Activated CD8-positive, alpha-beta memory T cell treated with anti-CD3 and anti-CD28 coated beads for 4 hours (primary cell): ENCODE measurements at regions not wholly inside any gene's neighbourhood (a gene's known extent, or its start where the extent isn't known, plus 50 kb on each side); places are given as distances from the start of the nearest gene placed in this dataset.
"Not testable (repeated sequence)": the region's sequence is repeated elsewhere in the genome, so short reads cannot be mapped to it uniquely, and the experiment has no call there.

ENCODE experiments used
- DNase-seq, 2 donors: peaks; one replicate each; pipeline ENCODE4 v3.0.0-alpha.2; 2020; ENCODE audit warnings: low read depth in 2 of 2

- no peak for DNase-seq
Observed at GRCh38 chr11:69869311-69869939, 50.2 kb upstream of the FGF3 start.

- no peak for DNase-seq
Observed at GRCh38 chr11:69870766-69871165, 51.5 kb upstream of the FGF3 start.

DNA sequence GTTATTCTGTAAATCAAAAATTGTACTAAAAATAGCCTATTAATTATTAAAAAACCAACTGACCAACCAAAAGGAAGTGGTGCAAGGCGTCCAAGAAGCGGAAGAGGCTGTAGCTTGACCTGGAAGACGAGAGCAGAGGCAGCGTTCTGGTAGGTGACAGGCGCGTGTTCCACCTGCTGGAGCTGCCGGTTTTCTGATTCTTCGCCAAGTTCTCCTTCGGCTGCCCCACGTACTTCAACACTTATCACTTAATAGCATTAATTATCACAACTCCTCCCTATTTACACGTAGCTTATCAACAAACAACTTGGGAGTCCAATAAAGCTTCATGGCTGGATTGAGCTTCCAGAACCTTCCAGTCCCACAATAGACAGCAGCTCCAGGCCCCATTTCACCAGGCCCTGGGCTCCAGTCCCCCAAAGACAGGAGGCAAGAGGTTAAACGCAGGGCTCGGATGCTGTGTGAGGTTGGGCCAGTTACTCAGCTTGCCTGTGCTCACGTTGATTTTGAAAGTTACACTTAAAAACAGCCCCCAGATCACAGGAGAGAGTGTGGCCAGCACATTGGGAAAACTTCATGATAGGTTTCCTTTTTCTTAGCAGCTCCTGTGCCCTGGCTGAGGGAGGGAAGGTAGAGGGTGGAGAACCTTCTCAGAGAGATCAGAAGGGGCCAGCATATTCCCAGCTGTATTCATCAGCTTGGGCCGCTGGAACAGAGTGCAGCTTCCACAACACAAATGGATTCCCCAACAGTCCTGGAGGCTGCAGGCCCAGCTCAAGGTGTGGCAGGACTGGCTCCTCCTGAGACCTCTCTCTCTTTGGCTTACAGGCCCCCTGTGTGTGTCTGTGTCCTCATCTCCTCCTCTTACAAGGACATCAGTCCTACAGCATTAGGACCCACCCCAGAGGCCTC is 54.2 kb upstream of the FGF3 start:
- DNase-seq, result no peak

DNA sequence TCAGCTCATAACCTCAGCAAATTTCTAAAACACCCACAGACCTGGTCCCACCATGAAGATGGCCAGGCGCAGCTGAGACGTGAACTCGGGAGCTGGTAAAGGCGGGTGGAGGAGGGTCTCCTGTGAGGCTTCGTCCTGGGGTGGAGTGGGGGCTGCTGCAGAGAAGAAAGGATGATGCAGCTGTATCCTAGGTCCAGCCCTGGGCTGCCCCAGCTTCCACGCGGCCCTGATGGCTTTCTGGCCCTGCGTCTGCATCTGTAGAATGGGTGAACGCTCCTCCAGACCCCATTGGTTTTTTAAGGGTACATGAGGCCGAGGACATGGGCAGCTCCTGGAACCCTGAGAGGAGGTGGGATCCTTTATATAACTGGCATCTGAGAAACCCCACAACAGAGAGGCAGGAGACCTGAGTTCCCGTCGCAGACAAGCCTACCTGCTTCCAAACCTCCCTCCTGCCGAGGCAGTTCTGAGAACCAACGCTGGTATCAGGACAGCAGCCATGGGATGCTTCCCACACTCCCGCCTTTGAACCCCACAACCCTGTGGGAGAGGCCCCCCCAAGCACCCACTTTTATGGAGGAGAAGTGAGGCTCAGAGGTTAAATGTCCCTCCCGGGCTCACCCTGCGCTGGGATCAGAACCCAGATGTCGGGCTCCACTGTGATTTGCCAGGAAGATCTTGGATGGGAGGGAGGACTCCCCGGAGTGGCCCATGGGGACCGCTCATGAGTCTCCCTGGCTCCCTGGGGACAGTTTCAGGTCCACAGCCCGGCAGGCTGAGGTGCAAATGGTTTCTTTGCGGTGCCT is 55.2 kb upstream of the FGF3 start:
- no peak for DNase-seq

- DNase-seq, result no peak
Observed at GRCh38 chr11:69874984-69875624, 55.9 kb upstream of the FGF3 start.

- DNase-seq, result no peak
Observed at GRCh38 chr11:69876013-69876412, 56.8 kb upstream of the FGF3 start.

GRCh38 chr11:69877235-69877634 is 58.0 kb upstream of the FGF3 start:
- no peak for DNase-seq

GRCh38 chr11:69877704-69878103 is 58.5 kb upstream of the FGF3 start:
- not testable (repeated sequence) for DNase-seq

DNA sequence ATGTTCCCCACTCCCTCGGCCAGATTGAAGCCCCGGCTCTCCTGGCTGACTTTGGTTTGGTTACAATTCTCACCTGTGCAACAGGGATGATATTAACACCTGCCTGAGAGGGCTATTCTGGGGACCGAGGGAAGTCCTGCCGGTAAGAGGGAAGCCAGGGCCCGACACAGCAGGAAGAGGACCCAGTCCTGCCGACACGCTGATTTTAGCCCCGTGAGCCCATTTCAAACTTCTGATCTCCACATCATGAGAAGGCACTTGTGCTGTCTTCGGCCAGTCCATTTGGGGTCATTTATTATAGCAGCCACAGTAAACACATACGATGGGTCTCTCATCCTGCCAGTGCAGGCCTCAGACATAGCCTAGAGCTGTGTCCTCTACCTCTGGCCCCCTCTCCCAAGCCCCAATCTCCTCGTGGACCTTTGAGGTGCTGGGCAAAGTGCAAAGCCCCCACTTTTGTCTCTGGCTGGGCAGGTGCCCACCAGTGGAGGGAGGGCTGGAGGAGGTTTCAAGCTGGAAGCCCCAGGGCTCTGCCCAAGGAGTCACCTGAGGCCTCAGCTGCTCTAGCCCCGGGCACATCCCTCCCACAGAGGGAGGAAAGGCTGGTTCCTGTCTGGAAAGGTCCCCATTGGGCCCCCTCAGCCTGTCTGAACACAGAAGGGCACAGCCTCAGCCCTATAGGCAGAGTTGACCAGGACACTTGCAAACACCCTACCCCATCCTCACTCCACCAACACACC is 59.1 kb upstream of the FGF3 start:
- no peak for DNase-seq

- no peak for DNase-seq
Observed at GRCh38 chr11:69878927-69879728, 59.9 kb upstream of the FGF3 start.

GRCh38 chr11:69879729-69880005 is 60.5 kb upstream of the FGF3 start:
- DNase-seq, result no peak

DNA sequence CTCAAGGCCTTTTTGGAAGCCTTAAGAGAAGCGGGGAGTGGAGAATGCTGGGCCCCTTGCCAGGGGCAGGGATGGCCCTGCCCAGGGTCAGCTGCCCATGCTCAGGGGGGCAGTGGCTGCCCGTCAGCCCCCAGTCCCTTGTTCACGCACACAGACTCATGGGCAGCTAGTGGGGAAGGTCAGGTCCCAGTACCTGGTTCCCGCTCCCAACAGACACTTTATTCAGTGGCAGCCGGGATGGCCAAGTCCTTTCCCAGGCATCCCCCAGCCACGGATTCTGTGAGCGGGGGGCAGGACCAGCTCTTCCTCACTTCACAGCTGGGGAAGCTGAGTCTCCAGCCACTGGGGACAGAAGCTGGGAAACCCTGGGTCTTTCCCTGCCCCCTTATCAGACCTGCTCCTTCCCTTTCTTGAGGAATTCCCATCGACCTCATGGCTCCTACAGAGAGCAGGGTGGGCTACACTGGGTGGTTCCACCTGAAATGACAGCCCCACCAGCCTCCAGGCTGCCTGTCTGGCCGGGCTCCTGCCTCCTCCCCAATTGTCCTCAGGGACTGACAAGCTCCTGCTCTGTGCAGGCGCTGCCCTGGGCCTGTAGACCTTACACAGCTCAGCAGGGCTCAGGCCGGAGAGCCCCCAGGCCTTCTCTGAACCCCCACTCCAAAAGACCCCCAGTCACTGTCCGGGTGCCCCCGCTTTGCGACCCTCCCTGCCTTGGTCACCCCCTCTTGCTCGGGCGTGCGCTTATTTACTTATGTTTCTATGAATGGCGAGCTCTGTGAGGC is 61.0 kb upstream of the FGF3 start:
- no peak for DNase-seq

DNA sequence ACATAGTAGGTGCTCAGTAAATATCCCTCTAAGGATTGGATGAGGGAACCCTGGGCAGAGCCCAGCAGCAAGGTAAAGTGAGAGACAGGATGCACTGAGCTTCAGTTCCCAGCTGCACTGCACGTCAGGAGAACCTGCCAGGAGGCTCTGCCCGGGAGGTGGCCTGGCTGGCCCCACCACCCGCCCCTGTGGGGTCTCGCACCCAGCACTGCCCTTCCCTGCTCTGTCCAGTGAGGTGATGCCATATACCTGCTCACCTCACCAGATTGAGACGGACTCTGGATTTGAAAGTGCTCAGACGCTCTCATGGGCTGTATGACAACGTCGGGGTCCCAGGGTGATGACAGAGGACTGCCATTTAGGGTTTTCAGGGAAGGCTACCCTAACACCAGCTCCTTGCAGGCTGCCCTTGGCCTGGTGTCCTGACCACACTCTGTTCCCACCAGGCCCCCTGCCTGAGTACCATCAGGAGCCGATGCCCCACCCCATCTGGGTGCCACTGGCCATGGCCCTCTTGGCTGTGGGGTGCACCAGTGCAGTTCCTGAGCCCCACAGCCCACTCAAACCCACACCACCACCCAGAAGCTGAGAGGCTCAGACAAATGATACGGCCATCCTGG is 61.7 kb upstream of the FGF3 start:
- no peak for DNase-seq

DNA sequence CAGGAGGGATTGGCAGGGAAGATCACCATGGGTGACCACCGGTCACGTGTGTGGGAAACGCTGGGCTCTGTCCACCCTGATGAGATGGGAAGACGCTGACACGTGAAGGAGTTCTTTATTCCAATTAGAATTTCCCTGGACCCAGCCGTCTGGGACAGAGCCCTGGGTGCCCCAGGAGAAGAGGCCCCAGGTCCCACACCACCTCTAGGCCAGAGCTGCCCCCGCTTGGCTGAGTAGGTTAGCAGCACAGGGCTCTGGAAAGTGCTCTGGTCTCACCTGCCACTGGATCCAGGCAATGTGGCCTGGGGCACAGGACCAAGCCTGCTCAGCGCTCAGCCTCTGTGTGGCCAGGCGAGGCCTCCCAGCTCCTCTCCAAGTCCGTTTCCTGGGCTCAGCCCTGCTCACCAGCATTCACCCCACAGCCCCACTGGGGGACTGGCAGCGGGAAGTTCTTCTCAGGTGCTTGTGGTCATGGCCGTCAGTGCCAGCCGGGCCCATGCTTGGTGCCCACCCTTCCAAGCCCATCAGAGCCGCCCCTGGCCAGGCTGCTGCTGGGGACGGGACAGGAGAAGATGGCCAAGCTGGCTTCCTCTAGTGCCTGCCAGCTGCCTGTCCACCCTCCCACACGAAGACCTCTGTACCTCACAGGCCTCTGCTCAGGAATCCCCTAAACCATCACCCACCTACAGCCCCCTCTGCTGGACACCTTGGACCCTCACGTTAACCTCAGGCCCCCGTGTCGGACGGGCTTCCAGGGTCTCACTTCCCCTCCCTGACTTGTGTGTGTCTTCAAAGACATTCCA is 62.5 kb upstream of the FGF3 start:
- no peak for DNase-seq

DNA sequence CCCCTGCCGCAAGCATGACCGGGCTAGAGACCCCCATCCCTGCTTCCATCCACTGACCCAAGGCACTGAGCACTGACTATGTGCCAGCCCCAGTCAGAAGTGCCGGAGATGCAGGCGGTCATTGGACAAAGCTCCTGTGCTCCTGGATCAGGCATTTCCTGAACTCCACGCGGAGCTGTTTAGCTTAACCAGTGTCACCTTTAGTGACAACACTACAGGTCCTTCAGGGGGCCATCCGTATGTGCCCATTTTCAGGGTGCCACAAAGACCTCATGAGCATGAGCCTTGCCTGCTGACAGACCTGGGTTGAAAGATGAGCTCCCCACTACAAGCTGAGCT is 63.0 kb upstream of the FGF3 start:
- no peak for DNase-seq

DNA sequence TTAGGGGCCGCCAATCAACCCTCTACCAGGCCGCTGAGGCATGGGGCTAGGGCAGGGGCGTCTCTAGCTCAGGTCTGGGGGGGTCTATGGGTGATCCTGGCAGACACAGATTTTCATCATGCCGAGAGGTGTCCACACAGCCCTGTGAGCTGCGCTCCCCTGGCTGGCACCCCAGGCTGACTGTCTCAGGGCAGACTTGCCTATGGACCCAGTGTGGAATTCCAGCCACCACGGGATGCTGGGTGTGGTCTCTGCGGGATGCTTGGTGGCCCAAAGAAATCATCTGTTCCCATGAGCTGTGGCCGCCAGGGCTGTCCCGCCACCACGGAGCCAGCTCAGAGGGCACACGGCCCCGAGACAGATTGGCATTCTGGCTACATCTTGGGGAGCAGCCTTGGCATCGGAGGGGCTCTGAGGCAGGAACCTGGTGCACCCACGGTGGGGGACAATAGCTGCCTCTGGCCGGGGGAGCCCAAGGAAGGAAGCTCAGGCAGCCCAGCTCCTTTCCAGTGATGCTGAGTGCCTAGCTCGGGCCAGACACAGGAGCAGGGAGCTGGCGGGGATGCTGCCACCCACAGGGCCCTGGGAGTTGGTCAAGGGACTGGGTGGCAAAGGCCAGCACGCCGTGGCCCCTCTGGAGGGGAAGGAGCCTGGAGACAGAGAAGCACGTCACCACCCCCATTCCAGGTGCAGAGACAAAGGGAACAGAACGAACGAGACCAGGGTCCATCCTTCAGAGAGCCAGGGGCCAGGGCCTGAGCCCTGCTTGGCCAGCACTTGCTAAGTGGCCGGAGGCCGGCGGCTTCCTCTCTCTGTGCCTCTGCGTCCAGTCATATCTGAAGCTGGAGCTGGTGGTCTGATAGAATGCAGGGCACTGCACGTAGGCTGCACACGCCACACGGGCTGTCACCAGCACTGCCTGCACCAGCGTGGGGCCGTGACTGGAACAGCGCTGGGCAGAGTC is 64.4 kb upstream of the FGF3 start:
- no peak for DNase-seq

GRCh38 chr11:69884286-69884685 is 65.1 kb upstream of the FGF3 start:
- no peak for DNase-seq

DNA sequence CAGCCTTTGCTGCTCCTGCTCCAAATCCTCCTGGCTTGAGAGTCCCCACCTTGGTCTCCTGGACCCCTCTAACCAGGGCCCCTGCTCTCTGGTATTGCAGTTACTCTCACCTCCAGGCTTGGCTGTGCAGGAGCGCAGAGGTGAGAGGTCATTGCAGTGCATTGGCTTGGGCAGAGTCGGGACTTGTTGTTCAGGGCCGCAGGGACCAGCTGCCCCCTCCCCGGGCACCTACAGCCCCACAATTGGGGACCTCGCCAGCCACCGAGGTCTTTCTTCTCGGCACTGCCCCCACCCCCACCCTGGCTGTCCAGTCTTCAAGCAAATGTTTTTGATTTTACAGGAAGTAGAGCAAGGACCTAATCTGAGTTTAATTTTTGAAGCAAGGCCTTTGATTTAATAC is 65.5 kb upstream of the FGF3 start:
- no peak for DNase-seq
